ENCODE measurements at regions not wholly inside any gene's neighbourhood (a gene's known extent, or its start where the extent isn't known, plus 50 kb on each side); places are given as distances from the start of the nearest gene placed in this dataset.
A peak's percentile ranks its signal among the peaks of the same experiment; 100 is the strongest.

DNA sequence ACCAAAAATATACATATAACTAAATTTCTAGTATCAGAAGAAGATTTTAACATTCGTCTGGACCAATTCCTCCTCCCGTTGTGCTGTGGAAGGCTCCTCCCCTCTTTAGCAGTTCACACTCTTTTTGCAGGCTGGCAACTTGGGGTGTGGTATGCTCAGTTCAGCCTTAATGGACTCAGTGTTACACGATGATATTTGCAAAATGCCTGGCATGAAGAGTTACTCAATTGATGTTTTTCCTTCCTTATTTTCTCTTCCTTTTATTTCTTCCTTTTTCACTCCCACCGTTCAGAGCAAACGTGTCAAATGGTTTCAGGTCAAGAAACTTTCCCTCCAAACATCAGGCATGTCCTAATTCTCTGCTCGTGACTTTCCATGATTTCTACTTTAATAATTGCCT lies 248.3 kb downstream of the PHF14 start:
- H3K9me3 ChIP-seq (ENCODE audit: control insufficient read depth in 2 of 2, low read length in 2 of 2) = no peaks in the 10 kb centered on the region
- H3K4me3 ChIP-seq (ENCODE audit: low read length in 2 of 2) = no peak overlapping the region
- H3K9ac ChIP-seq (ENCODE audit: low read depth in 1 of 2, low read length in 2 of 2) = no peak overlapping the region
- no peaks in the 10 kb centered on the region for H3K4me1 ChIP-seq (ENCODE audit: control insufficient read depth in 2 of 2, insufficient read depth in 2 of 2, low read length in 2 of 2)
- no peaks in the 10 kb centered on the region for H3K36me3 ChIP-seq (ENCODE audit: control insufficient read depth in 2 of 2, insufficient read depth in 2 of 2, low read length in 2 of 2)
- no peaks in the 10 kb centered on the region for H3K27me3 ChIP-seq (ENCODE audit: control insufficient read depth in 2 of 2, insufficient read depth in 2 of 2, low read length in 2 of 2)
- no peak overlapping the region for H3K27ac ChIP-seq (ENCODE audit: low read depth in 2 of 2, low read length in 2 of 2)

DNA sequence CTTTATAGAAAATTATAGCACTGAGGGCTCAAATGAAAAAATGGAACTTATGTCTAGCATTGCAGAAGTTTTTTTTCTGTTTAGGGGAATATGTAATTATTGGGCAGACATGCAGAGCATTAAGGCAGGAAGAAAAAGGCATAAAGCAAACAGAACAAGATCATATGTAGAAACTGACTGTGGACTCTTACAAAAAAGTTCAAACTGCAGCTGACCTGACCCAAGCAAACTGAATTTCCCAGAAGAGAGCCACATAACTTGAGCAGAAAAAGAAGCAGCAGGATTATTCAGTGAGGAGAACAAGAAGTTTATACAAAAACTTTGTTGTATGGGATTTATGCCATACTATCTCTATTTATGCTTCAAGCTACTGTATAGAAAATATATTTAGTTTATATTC lies 250.9 kb downstream of the PHF14 start:
- Histone ChIP-seq H3K36me3 (ENCODE audit: control insufficient read depth in 2 of 2, insufficient read depth in 2 of 2, low read length in 2 of 2) (no peaks in the 10 kb centered on the region), H3K4me3 (ENCODE audit: low read length in 2 of 2) (no peak overlapping the region), H3K4me1 (ENCODE audit: control insufficient read depth in 2 of 2, insufficient read depth in 2 of 2, low read length in 2 of 2) (no peaks in the 10 kb centered on the region), H3K27ac (ENCODE audit: low read depth in 2 of 2, low read length in 2 of 2) (no peak overlapping the region), H3K9me3 (ENCODE audit: control insufficient read depth in 2 of 2, low read length in 2 of 2) (no peaks in the 10 kb centered on the region), H3K27me3 (ENCODE audit: control insufficient read depth in 2 of 2, insufficient read depth in 2 of 2, low read length in 2 of 2) (no peaks in the 10 kb centered on the region), H3K9ac (ENCODE audit: low read depth in 1 of 2, low read length in 2 of 2) (no peak overlapping the region)

- Histone ChIP-seq H3K36me3 (ENCODE audit: control insufficient read depth in 2 of 2, insufficient read depth in 2 of 2, low read length in 2 of 2) (no peaks in the 10 kb centered on the region), H3K9ac (ENCODE audit: low read depth in 1 of 2, low read length in 2 of 2) (no peak overlapping the region), H3K9me3 (ENCODE audit: control insufficient read depth in 2 of 2, low read length in 2 of 2) (no peaks in the 10 kb centered on the region), H3K27ac (ENCODE audit: low read depth in 2 of 2, low read length in 2 of 2) (peak overlapping the region in 1 of 2 donors; percentile 4), H3K4me3 (ENCODE audit: low read length in 2 of 2) (no peak overlapping the region), H3K4me1 (ENCODE audit: control insufficient read depth in 2 of 2, insufficient read depth in 2 of 2, low read length in 2 of 2) (no peaks in the 10 kb centered on the region), H3K27me3 (ENCODE audit: control insufficient read depth in 2 of 2, insufficient read depth in 2 of 2, low read length in 2 of 2) (no peaks in the 10 kb centered on the region)
These were observed 254.8 kb downstream of the PHF14 start for GRCh38 chr7:11228515-11228914.

GRCh38 chr7:11231190-11231589 lies 257.5 kb downstream of the PHF14 start:
- no peak overlapping the region for H3K4me3 ChIP-seq (ENCODE audit: low read length in 2 of 2)
- H3K4me1 ChIP-seq (ENCODE audit: control insufficient read depth in 2 of 2, insufficient read depth in 2 of 2, low read length in 2 of 2) = no peaks in the 10 kb centered on the region
- H3K36me3 ChIP-seq (ENCODE audit: control insufficient read depth in 2 of 2, insufficient read depth in 2 of 2, low read length in 2 of 2) = no peaks in the 10 kb centered on the region
- no peaks in the 10 kb centered on the region for H3K27me3 ChIP-seq (ENCODE audit: control insufficient read depth in 2 of 2, insufficient read depth in 2 of 2, low read length in 2 of 2)
- H3K9me3 ChIP-seq (ENCODE audit: control insufficient read depth in 2 of 2, low read length in 2 of 2) = no peaks in the 10 kb centered on the region
- H3K27ac ChIP-seq (ENCODE audit: low read depth in 2 of 2, low read length in 2 of 2) = no peak overlapping the region
- no peak overlapping the region for H3K9ac ChIP-seq (ENCODE audit: low read depth in 1 of 2, low read length in 2 of 2)

GRCh38 chr7:11232462-11232861 lies 258.8 kb downstream of the PHF14 start:
- no peaks in the 10 kb centered on the region for H3K9me3 ChIP-seq (ENCODE audit: control insufficient read depth in 2 of 2, low read length in 2 of 2)
- no peaks in the 10 kb centered on the region for H3K4me1 ChIP-seq (ENCODE audit: control insufficient read depth in 2 of 2, insufficient read depth in 2 of 2, low read length in 2 of 2)
- no peak overlapping the region for H3K9ac ChIP-seq (ENCODE audit: low read depth in 1 of 2, low read length in 2 of 2)
- no peaks in the 10 kb centered on the region for H3K27me3 ChIP-seq (ENCODE audit: control insufficient read depth in 2 of 2, insufficient read depth in 2 of 2, low read length in 2 of 2)
- no peaks in the 10 kb centered on the region for H3K36me3 ChIP-seq (ENCODE audit: control insufficient read depth in 2 of 2, insufficient read depth in 2 of 2, low read length in 2 of 2)
- H3K27ac ChIP-seq (ENCODE audit: low read depth in 2 of 2, low read length in 2 of 2) = no peak overlapping the region
- no peak overlapping the region for H3K4me3 ChIP-seq (ENCODE audit: low read length in 2 of 2)

- H3K4me1 ChIP-seq (ENCODE audit: control insufficient read depth in 2 of 2, insufficient read depth in 2 of 2, low read length in 2 of 2) = no peaks in the 10 kb centered on the region
- no peak overlapping the region for H3K27ac ChIP-seq (ENCODE audit: low read depth in 2 of 2, low read length in 2 of 2)
- H3K9ac ChIP-seq (ENCODE audit: low read depth in 1 of 2, low read length in 2 of 2) = no peak overlapping the region
- no peaks in the 10 kb centered on the region for H3K27me3 ChIP-seq (ENCODE audit: control insufficient read depth in 2 of 2, insufficient read depth in 2 of 2, low read length in 2 of 2)
- H3K9me3 ChIP-seq (ENCODE audit: control insufficient read depth in 2 of 2, low read length in 2 of 2) = no peaks in the 10 kb centered on the region
- H3K4me3 ChIP-seq (ENCODE audit: low read length in 2 of 2) = no peak overlapping the region
- H3K36me3 ChIP-seq (ENCODE audit: control insufficient read depth in 2 of 2, insufficient read depth in 2 of 2, low read length in 2 of 2) = no peaks in the 10 kb centered on the region
These were observed 260.2 kb downstream of the PHF14 start for GRCh38 chr7:11233871-11234270.

DNA sequence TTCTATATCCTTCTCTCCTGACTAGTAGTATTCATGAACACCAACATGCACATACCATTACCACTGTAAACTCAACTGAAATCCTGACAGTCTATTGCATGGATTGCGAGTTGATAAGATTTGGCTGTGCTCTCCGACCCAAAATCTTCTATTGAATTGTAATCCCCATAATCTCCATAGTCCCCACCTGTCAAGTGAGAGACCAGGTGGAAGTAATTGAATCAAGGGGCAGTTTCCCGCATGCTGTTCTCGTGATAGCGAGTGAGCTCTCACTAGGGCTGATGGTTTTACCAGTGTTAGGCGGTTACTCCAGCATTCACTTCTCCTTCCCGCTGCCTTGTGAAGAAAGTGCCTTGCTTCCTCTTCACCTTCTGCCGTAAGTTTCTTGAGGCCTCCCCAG lies 261.8 kb downstream of the PHF14 start:
- Histone ChIP-seq H3K4me3 (ENCODE audit: low read length in 2 of 2) (no peak overlapping the region), H3K4me1 (ENCODE audit: control insufficient read depth in 2 of 2, insufficient read depth in 2 of 2, low read length in 2 of 2) (no peaks in the 10 kb centered on the region), H3K27ac (ENCODE audit: low read depth in 2 of 2, low read length in 2 of 2) (no peak overlapping the region), H3K36me3 (ENCODE audit: control insufficient read depth in 2 of 2, insufficient read depth in 2 of 2, low read length in 2 of 2) (no peaks in the 10 kb centered on the region), H3K9me3 (ENCODE audit: control insufficient read depth in 2 of 2, low read length in 2 of 2) (no peaks in the 10 kb centered on the region), H3K9ac (ENCODE audit: low read depth in 1 of 2, low read length in 2 of 2) (no peak overlapping the region), H3K27me3 (ENCODE audit: control insufficient read depth in 2 of 2, insufficient read depth in 2 of 2, low read length in 2 of 2) (no peaks in the 10 kb centered on the region)

GRCh38 chr7:11236680-11237079 lies 263.0 kb downstream of the PHF14 start:
- H3K9me3 ChIP-seq (ENCODE audit: control insufficient read depth in 2 of 2, low read length in 2 of 2) = no peaks in the 10 kb centered on the region
- H3K9ac ChIP-seq (ENCODE audit: low read depth in 1 of 2, low read length in 2 of 2) = no peak overlapping the region
- no peaks in the 10 kb centered on the region for H3K4me1 ChIP-seq (ENCODE audit: control insufficient read depth in 2 of 2, insufficient read depth in 2 of 2, low read length in 2 of 2)
- no peak overlapping the region for H3K4me3 ChIP-seq (ENCODE audit: low read length in 2 of 2)
- no peaks in the 10 kb centered on the region for H3K36me3 ChIP-seq (ENCODE audit: control insufficient read depth in 2 of 2, insufficient read depth in 2 of 2, low read length in 2 of 2)
- no peak overlapping the region for H3K27ac ChIP-seq (ENCODE audit: low read depth in 2 of 2, low read length in 2 of 2)
- no peaks in the 10 kb centered on the region for H3K27me3 ChIP-seq (ENCODE audit: control insufficient read depth in 2 of 2, insufficient read depth in 2 of 2, low read length in 2 of 2)

DNA sequence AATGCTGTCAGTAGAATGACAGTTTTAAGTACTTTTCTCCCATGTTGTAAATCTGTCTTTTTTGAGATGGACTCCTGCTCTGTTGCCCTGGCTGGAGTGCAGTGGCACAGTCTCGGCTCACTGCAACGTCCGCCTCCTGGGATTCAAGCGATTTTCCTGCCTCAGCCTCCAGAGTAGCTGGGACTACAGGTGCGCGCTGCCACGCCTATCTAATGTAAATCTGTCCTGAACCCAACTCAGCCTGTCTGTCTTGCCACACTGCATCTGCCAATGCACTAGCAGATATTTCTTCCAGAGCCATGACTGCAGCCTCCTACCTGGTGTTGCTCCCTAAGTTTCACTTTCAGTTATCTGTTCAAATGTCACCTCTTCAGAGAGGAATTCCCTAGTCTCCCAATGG lies 264.1 kb downstream of the PHF14 start:
- Histone ChIP-seq H3K9me3 (ENCODE audit: control insufficient read depth in 2 of 2, low read length in 2 of 2) (no peaks in the 10 kb centered on the region), H3K9ac (ENCODE audit: low read depth in 1 of 2, low read length in 2 of 2) (no peak overlapping the region), H3K27me3 (ENCODE audit: control insufficient read depth in 2 of 2, insufficient read depth in 2 of 2, low read length in 2 of 2) (no peaks in the 10 kb centered on the region), H3K4me3 (ENCODE audit: low read length in 2 of 2) (peak overlapping the region; percentile 50 to 57), H3K27ac (ENCODE audit: low read depth in 2 of 2, low read length in 2 of 2) (no peak overlapping the region), H3K36me3 (ENCODE audit: control insufficient read depth in 2 of 2, insufficient read depth in 2 of 2, low read length in 2 of 2) (no peaks in the 10 kb centered on the region), H3K4me1 (ENCODE audit: control insufficient read depth in 2 of 2, insufficient read depth in 2 of 2, low read length in 2 of 2) (no peaks in the 10 kb centered on the region)

DNA sequence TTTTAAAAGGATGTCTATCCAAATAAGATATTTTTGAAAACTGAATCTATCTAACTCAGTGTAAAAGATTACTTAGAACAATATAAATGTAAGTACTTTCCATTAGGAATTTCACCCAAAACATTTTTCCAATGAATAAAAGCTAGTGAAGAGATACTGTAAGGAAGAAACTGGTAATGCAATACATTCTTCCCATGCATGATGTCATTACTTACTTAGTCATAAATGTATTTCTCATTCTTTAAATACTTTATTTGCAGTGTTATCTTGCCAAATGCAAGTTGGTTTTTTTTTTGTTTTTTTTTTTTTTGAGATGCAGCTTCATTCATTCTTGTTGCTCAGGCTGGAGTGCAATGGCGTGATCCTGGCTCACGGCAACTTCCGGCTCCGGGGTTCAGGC lies 265.6 kb downstream of the PHF14 start:
- no peaks in the 10 kb centered on the region for H3K9me3 ChIP-seq (ENCODE audit: control insufficient read depth in 2 of 2, low read length in 2 of 2)
- H3K36me3 ChIP-seq (ENCODE audit: control insufficient read depth in 2 of 2, insufficient read depth in 2 of 2, low read length in 2 of 2) = no peaks in the 10 kb centered on the region
- no peak overlapping the region for H3K4me3 ChIP-seq (ENCODE audit: low read length in 2 of 2)
- H3K27me3 ChIP-seq (ENCODE audit: control insufficient read depth in 2 of 2, insufficient read depth in 2 of 2, low read length in 2 of 2) = no peaks in the 10 kb centered on the region
- H3K9ac ChIP-seq (ENCODE audit: low read depth in 1 of 2, low read length in 2 of 2) = no peak overlapping the region
- no peak overlapping the region for H3K27ac ChIP-seq (ENCODE audit: low read depth in 2 of 2, low read length in 2 of 2)
- H3K4me1 ChIP-seq (ENCODE audit: control insufficient read depth in 2 of 2, insufficient read depth in 2 of 2, low read length in 2 of 2) = no peaks in the 10 kb centered on the region

DNA sequence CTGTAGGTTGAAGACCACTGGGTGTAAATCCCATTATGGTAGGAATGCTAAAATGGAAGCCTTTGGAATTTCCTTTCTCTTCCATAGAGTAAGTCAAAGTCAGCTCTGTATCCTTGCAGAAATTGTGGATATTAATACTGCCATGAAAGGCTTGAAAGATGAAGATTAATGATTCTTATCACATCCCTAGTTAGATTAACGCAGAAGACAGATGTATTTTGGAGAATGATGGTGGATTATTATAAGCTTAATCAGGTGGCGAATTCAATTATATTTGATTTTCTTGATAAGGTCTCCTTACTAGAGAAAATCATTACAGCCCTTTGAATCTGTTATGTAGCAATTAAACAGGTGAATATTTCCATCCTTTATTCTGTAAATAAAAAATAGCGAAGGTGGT lies 270.1 kb downstream of the PHF14 start:
- H3K36me3 ChIP-seq (ENCODE audit: control insufficient read depth in 2 of 2, insufficient read depth in 2 of 2, low read length in 2 of 2) = no peaks in the 10 kb centered on the region
- no peak overlapping the region for H3K4me3 ChIP-seq (ENCODE audit: low read length in 2 of 2)
- H3K4me1 ChIP-seq (ENCODE audit: control insufficient read depth in 2 of 2, insufficient read depth in 2 of 2, low read length in 2 of 2) = no peaks in the 10 kb centered on the region
- H3K27me3 ChIP-seq (ENCODE audit: control insufficient read depth in 2 of 2, insufficient read depth in 2 of 2, low read length in 2 of 2) = no peaks in the 10 kb centered on the region
- no peak overlapping the region for H3K27ac ChIP-seq (ENCODE audit: low read depth in 2 of 2, low read length in 2 of 2)
- no peak overlapping the region for H3K9ac ChIP-seq (ENCODE audit: low read depth in 1 of 2, low read length in 2 of 2)
- H3K9me3 ChIP-seq (ENCODE audit: control insufficient read depth in 2 of 2, low read length in 2 of 2) = no peaks in the 10 kb centered on the region
